NT2/D1 (cell line): ENCODE measurements at regions not wholly inside any gene's neighbourhood (a gene's known extent, or its start where the extent isn't known, plus 50 kb on each side); places are given as distances from the start of the nearest gene placed in this dataset.

Experiments
- YY1 ChIP-seq: IDR thresholded peaks from 2 replicates; pipeline ENCODE4 v1.6.1; 2011; ENCODE audit not compliant: insufficient read length, insufficient read depth
- ZNF274 ChIP-seq: IDR thresholded peaks from 2 replicates; pipeline ENCODE4 v1.6.1; 2011; ENCODE audit warnings: mild to moderate bottlenecking, low read depth, low read length

DNA sequence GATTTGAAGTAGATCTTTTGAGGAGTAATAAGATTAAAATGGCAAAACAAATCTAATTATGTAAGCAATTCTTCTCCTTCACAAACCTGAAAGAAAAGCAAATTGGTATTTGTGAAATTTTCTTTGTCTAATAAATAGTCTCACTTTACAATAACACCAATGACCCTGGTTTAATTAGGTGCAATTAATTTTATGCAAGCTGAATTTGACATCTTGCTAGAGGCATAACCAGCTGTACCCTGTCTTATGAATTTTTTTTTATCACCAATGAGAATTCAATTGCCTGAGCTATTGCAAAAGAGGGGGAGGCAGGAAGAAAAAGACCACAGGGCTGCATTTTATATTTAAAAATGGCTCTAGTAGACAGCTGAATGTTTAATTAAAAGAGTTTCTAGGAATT lies 113.5 kb upstream of the IL12A start:
- TF ChIP-seq YY1 (no peak), ZNF274 (no peak)
